GM21367 (cell line): ENCODE measurements at regions not wholly inside any gene's neighbourhood (a gene's known extent, or its start where the extent isn't known, plus 50 kb on each side); places are given as distances from the start of the nearest gene placed in this dataset.
"Not testable (repeated sequence)": the region's sequence is repeated elsewhere in the genome, so short reads cannot be mapped to it uniquely, and the experiment has no call there.

Source experiments
- ATAC-seq: cut with Tn5 transposase; IDR thresholded peaks from one replicate; pipeline ENCODE4 v1.9.1; 2021; ENCODE audit not compliant: unreplicated experiment

GRCh38 chr13:67990868-67991267 lies 760.7 kb upstream of the PCDH9 start:
- no peak for ATAC-seq

DNA sequence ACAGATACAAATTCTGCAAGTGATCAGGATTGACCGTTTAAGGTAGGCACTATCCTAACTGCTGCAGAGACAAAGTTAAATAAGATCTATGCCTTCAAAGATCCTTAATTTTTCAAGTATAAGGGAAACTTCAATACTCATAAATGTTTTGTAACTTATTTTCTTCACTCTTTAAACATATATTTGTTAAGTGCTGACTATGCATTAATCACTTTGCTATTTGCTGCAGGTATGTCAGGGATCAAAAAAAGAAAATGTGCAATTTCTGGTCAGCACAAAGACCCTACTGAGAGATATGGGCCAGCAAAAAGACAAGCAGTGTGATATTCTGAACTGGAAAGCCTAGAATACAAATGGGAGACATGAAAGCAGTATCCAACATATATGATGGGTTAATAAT lies 756.1 kb upstream of the PCDH9 start:
- ATAC-seq: no peak

- ATAC-seq: no peak
Observed at GRCh38 chr13:67977066-67977465, 746.9 kb upstream of the PCDH9 start.

- ATAC-seq: no peak
Observed at GRCh38 chr13:67971291-67971690, 741.2 kb upstream of the PCDH9 start.

- ATAC-seq: no peak
Observed at GRCh38 chr13:67967031-67967430, 736.9 kb upstream of the PCDH9 start.

DNA sequence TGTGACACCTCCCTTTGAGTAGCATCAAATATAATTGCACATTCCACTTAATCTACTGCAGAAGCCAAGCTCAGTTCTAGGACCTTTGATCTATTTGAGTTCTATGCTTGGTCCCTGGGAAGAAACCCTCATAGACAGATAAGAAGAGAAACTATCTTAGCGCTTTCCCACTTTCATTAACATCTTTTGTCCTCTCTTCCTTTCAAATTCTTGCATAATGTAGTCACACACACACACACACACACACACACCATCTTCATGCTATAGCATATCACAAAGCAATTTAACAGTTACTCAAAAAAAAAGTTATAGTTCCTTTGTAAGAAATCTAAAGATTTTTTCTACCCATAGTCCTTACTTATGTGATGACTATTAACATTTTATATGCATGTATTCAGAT lies 735.9 kb upstream of the PCDH9 start:
- ATAC-seq: no peak

- no peak for ATAC-seq
Observed at GRCh38 chr13:67964986-67965385, 734.9 kb upstream of the PCDH9 start.

- no peak for ATAC-seq
Observed at GRCh38 chr13:67964091-67964490, 734.0 kb upstream of the PCDH9 start.

GRCh38 chr13:67961331-67961730 lies 731.2 kb upstream of the PCDH9 start:
- ATAC-seq: no peak

DNA sequence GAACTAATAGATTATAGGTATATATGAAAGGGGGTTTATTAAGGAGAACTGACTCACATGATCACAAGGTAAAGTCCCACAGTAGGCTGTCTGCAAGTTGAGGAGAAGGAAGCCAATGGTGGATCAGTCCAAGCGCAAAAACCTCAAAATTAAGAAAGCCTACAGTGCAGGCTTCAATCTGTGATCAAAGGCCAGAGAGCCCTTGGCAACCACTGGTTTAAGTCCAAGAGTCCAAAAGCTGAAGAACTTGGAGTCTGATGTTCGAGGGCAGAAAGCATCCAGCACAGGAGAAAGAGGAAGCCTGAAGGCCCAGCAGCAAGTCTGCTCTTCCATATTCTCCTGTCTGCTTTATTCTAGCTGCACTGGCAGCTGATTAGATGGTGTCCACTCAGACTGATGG lies 721.3 kb upstream of the PCDH9 start:
- ATAC-seq: no peak

DNA sequence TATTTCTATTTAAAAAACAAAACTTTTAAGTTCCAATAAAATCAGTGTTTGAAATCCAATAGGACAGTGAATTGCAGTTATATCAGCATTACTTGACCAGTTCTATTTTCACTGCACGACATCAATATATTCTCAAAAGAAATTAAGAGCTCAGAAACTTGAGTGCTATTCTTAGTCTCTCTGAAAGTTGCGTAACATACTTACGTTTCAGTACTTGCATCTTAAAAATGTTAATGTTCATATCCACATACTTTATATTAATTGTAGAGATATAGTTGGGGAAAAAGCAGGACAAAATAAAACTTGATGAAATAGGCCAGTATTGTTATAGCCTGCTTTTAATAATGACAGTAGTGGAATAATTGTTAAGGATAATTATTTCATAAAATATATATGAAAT lies 720.5 kb upstream of the PCDH9 start:
- ATAC-seq: no peak

- no peak for ATAC-seq
Observed at GRCh38 chr13:67946131-67946530, 716.0 kb upstream of the PCDH9 start.

DNA sequence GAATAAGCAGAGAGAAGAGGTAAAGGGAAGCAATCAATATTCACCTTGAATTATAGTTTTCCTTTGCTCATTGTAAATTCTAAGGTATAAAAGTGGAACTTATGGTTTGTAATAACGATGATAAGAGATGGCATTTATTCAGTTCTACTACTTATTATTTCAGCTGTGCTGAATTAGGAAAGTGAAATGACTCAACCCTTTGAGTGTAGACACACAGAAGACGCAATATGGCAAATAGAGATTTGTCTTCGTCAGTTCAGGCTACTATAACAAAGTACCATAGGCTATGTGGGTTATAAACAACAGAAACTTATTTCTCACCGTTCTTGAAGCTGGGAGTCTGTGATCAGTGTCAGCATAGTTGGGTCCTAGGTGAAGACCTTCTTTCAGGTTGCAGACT lies 713.0 kb upstream of the PCDH9 start:
- ATAC-seq: no peak

DNA sequence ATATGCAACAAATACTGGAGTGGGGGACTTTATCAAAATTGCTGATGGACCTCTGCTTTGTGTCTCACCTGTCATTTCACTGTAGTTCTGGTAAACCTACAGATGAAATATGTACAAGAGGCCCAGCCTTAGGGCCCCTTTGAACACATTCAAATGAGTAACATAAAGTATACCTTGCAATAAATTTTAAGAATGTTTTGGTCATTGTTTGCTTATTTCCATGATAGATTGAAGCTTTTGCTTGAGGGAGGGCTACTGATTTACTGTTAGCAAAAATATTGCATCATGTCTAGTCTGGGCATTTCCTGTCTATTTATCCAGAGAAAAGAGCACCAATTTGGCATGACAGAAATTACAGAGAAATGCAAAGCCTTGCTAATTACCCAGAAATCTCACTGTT lies 705.5 kb upstream of the PCDH9 start:
- ATAC-seq: no peak

GRCh38 chr13:67934617-67935330 lies 704.6 kb upstream of the PCDH9 start:
- ATAC-seq: no peak

- no peak for ATAC-seq
Observed at GRCh38 chr13:67932991-67933390, 702.9 kb upstream of the PCDH9 start.

GRCh38 chr13:67917291-67917987 lies 687.3 kb upstream of the PCDH9 start:
- no peak for ATAC-seq

DNA sequence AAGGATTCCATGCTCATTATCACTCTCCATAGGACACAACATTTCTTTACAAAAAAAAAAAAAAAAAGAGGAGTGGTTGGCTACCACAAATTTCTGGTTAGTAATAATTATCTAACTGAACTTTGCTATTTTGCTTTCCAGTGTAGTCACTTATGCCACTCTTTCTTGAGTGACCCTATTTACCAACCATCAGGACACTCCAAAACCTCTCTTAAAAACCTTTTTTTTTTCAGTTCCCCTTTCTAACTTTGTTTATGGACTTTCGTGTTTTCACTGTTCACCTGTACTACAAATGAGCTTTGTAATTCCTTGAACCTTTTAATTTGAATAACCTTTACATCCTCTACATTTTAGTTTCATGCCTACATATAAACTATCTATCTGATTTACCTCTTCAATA lies 686.5 kb upstream of the PCDH9 start:
- no peak for ATAC-seq

DNA sequence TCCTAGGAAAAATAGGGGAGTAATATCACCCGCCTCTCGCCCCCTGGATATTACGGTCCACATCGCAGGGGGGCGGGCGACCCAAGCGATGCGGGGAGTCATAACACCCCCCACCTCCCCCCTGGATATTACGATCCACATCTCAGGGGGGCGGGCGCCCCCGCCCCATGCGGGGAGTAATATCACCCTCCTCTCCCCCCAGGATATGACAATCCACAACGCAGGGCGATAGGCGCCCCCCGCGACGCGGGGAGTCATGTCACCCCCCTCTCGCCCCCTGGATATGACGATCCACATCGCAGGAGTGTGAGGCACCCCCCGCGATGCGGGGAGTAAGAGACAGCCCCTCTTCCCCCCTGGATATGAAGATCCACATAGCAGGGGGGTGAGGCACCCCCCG lies 684.4 kb upstream of the PCDH9 start:
- ATAC-seq: no peak

DNA sequence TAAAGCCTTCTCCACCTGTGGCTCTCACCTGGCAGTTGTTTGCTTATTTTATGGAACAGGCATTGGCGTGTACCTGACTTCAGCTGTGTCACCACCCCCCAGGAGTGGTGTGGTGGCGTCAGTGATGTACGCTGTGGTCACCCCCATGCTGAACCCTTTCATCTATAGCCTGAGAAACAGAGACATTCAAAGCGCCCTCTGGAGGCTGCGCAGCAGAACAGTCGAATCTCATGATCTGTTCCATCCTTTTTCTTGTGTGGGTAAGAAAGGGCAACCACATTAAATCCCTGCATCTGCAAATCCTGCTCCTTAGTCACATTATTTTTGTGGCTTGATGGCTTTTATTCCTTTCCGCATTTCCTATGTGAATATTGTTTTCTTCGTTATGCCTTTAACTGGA lies 672.8 kb upstream of the PCDH9 start:
- not testable (repeated sequence) for ATAC-seq

GRCh38 chr13:67880916-67881315 lies 650.8 kb upstream of the PCDH9 start:
- no peak for ATAC-seq

DNA sequence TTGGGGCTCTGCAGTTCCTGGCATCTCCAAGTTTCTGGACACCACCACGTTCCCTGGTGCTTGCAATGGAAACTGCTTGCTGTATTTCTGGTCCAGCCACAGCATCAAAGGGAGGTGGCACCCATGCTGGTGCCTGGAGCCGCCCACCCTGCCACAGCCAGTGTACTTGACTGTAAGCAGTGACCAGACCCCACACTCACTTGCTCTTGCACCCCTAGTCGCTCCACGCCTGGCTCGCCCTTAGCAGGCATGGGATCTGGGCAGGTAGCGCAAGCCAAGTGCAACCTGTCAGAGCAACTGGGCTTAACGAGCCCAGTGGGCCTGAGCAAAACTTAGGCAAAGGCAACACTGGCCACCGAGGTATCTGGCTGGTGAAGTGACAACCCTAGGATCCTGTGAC lies 648.2 kb upstream of the PCDH9 start:
- no peak for ATAC-seq

GRCh38 chr13:67877031-67877430 lies 646.9 kb upstream of the PCDH9 start:
- ATAC-seq: no peak
